Smooth muscle cell (in vitro differentiated cells): ENCODE measurements at regions not wholly inside any gene's neighbourhood (a gene's known extent, or its start where the extent isn't known, plus 50 kb on each side); places are given as distances from the start of the nearest gene placed in this dataset.

ENCODE experiments used
- DNase-seq: peaks from one replicate; lab custom pipeline; 2025; ENCODE audit not compliant: unreplicated experiment; lab: John Stamatoyannopoulos, UW
- H2AFZ ChIP-seq: fragments of 200-600 bp; sonication (generic); 2 replicates; pipeline ENCODE4 v1.6.0; 2016; ENCODE audit warnings: antibody characterized with exemption, low read depth, mild to moderate bottlenecking
- H3F3A ChIP-seq: fragments of 200-600 bp; sonication (generic); 2 replicates; pipeline ENCODE4 v1.6.0; 2017; ENCODE audit warnings: antibody characterized with exemption, low read depth
- H3K27ac ChIP-seq: fragments of 200-600 bp; sonication (generic); 2 replicates; pipeline ENCODE4 v1.5.1; 2016; ENCODE audit warnings: low read depth, mild to moderate bottlenecking
- H3K27me3 ChIP-seq: fragments of 200-600 bp; sonication (generic); 2 replicates; pipeline ENCODE4 v1.6.1; 2016; ENCODE audit warnings: low read depth, mild to moderate bottlenecking
- H3K36me3 ChIP-seq: fragments of 200-600 bp; sonication (generic); 2 replicates; pipeline ENCODE4 v1.5.1; 2016; ENCODE audit warnings: low read depth
- H3K4me1 ChIP-seq: fragments of 200-600 bp; sonication (generic); 2 replicates; pipeline ENCODE4 v1.5.1; 2016; ENCODE audit warnings: low read depth
- H3K4me2 ChIP-seq: fragments of 200-600 bp; sonication (generic); 2 replicates; pipeline ENCODE4 v1.6.0; 2016; ENCODE audit warnings: mild to moderate bottlenecking
- H3K4me3 ChIP-seq: fragments of 200-600 bp; sonication (generic); 2 replicates; pipeline ENCODE4 v1.5.1; 2016; ENCODE audit warnings: mild to moderate bottlenecking
- H3K79me2 ChIP-seq: fragments of 200-600 bp; sonication (generic); 2 replicates; pipeline ENCODE4 v1.6.0; 2016; ENCODE audit warnings: low read depth, mild to moderate bottlenecking
- H3K9ac ChIP-seq: fragments of 200-600 bp; sonication (generic); 2 replicates; pipeline ENCODE4 v1.6.0; 2016; ENCODE audit warnings: low read depth
- H3K9me3 ChIP-seq: fragments of 200-600 bp; sonication (generic); replicated peaks from 2 replicates; pipeline ENCODE4 v1.5.1; 2016; ENCODE audit warnings: low read depth
- H4K20me1 ChIP-seq: fragments of 200-600 bp; sonication (generic); 2 replicates; pipeline ENCODE4 v1.6.0; 2016; ENCODE audit warnings: low read depth
- CTCF ChIP-seq: fragments of 200-600 bp; sonication (generic); IDR thresholded peaks from 2 replicates; pipeline ENCODE4 v1.5.1; 2017; ENCODE audit warnings: borderline replicate concordance, mild to moderate bottlenecking, antibody characterized with exemption; ENCODE audit not compliant: insufficient read depth, poor library complexity, severe bottlenecking
- whole genome bisulfite sequencing: methylation state at CpG from one replicate; pipeline ENCODE4 v1.1.7; 2016; ENCODE audit warnings: low lambda C conversion rate; 5-methylcytosine and 5-hydroxymethylcytosine counted together

- H3K36me3 ChIP-seq = no peaks in the 10 kb centered on the region
- no peak overlapping the region for H2AFZ ChIP-seq
- H3K4me1 ChIP-seq = no peaks in the 10 kb centered on the region
- no peaks in the 10 kb centered on the region for H3F3A ChIP-seq
- TF ChIP-seq CTCF = no peak
- H3K79me2 ChIP-seq = no peaks in the 10 kb centered on the region
- WGBS = 84% methylated on average over 2 of the region's 2 CpGs
- H4K20me1 ChIP-seq = no peaks in the 10 kb centered on the region
- no peaks in the 10 kb centered on the region for H3K27me3 ChIP-seq
- DNase-seq = no peak
- no peak overlapping the region for H3K9ac ChIP-seq
- H3K4me2 ChIP-seq = no peak overlapping the region
- H3K4me3 ChIP-seq = no peak overlapping the region
- H3K9me3 ChIP-seq = no peaks in the 10 kb centered on the region
- H3K27ac ChIP-seq = no peak overlapping the region
Observed at GRCh38 chr10:111459967-111460366, 383.1 kb downstream of the ADRA2A start.

GRCh38 chr10:111472445-111472844, 395.6 kb downstream of the ADRA2A start:
- H3F3A ChIP-seq = no peaks in the 10 kb centered on the region
- TF ChIP-seq CTCF = no peak
- H3K79me2 ChIP-seq = no peaks in the 10 kb centered on the region
- H4K20me1 ChIP-seq = no peaks in the 10 kb centered on the region
- no peak for DNase-seq
- H3K27me3 ChIP-seq = no peaks in the 10 kb centered on the region
- H2AFZ ChIP-seq = no peak overlapping the region
- no peaks in the 10 kb centered on the region for H3K4me1 ChIP-seq
- H3K9me3 ChIP-seq = no peaks in the 10 kb centered on the region
- no peak overlapping the region for H3K27ac ChIP-seq
- H3K4me2 ChIP-seq = no peak overlapping the region
- 94% methylated on average over 7 of the region's 7 CpGs for WGBS
- no peak overlapping the region for H3K9ac ChIP-seq
- no peak overlapping the region for H3K4me3 ChIP-seq
- H3K36me3 ChIP-seq = no peaks in the 10 kb centered on the region

GRCh38 chr10:111473361-111473760, 396.5 kb downstream of the ADRA2A start:
- no peak for DNase-seq
- Histone ChIP-seq H3K4me1 (no peaks in the 10 kb centered on the region), H3F3A (no peaks in the 10 kb centered on the region), H4K20me1 (no peaks in the 10 kb centered on the region), H3K79me2 (no peaks in the 10 kb centered on the region), H3K4me3 (no peak overlapping the region), H3K27ac (no peak overlapping the region), H3K27me3 (no peaks in the 10 kb centered on the region), H3K9me3 (no peaks in the 10 kb centered on the region), H3K9ac (no peak overlapping the region), H2AFZ (no peak overlapping the region), H3K36me3 (no peaks in the 10 kb centered on the region), H3K4me2 (no peak overlapping the region)
- WGBS = 57% methylated on average over 3 of the region's 3 CpGs
- TF ChIP-seq CTCF = no peak

GRCh38 chr10:111474786-111475185, 398.0 kb downstream of the ADRA2A start:
- Histone ChIP-seq H3F3A (no peaks in the 10 kb centered on the region), H3K4me2 (no peak overlapping the region), H2AFZ (no peak overlapping the region), H3K9me3 (no peaks in the 10 kb centered on the region), H3K4me3 (no peak overlapping the region), H3K27ac (no peak overlapping the region), H3K9ac (no peak overlapping the region), H3K27me3 (no peaks in the 10 kb centered on the region), H4K20me1 (no peaks in the 10 kb centered on the region), H3K79me2 (no peaks in the 10 kb centered on the region), H3K36me3 (no peaks in the 10 kb centered on the region), H3K4me1 (peaks cover 1% of the 10 kb centered on the region)
- 68% methylated on average over 4 of the region's 4 CpGs for WGBS
- no peak for TF ChIP-seq CTCF
- no peak for DNase-seq
